ENCODE measurements at regions not wholly inside any gene's neighbourhood (a gene's known extent, or its start where the extent isn't known, plus 50 kb on each side); places are given as distances from the start of the nearest gene placed in this dataset.

GRCh38 chr4:3714642-3715001 lies 51.6 kb upstream of the ADRA2C start:
- TF ChIP-seq CTCF (conservative IDR thresholded peaks at IDR 0.05 in 1 of 2, IDR thresholded peaks at IDR 0.05 in 1 of 2; ENCODE audit: extremely low read depth in 1 of 2, insufficient read depth in 1 of 2, low read depth in 1 of 2, low read length in 2 of 2) (no peak), EZH2 (IDR thresholded peaks at IDR 0.05; ENCODE audit: borderline replicate concordance, low read length) (no peak)
